ENCODE measurements at regions not wholly inside any gene's neighbourhood (a gene's known extent, or its start where the extent isn't known, plus 50 kb on each side); places are given as distances from the start of the nearest gene placed in this dataset.
A peak's percentile ranks its signal among the peaks of the same experiment; 100 is the strongest.

GRCh38 chr1:115222616-115223402 lies 115.2 kb downstream of the NGF start:
- Histone ChIP-seq H2AFZ (replicated peaks; ENCODE audit: low read length, poor library complexity) (no peak overlapping the region), H2AK5ac (ENCODE audit: low read depth, low read length) (no peak overlapping the region), H3K9ac (ENCODE audit: low read depth, low read length) (no peak overlapping the region), H4K91ac (ENCODE audit: insufficient read depth, low read depth, low read length) (peak overlapping the region; percentile 35; the same call in 1 of the 2 replicates), H3K4ac (ENCODE audit: low read depth, low read length) (no peak overlapping the region), H3K9me1 (ENCODE audit: insufficient read depth, low read length) (peaks cover 7% of the 10 kb centered on the region), H3K4me2 (ENCODE audit: low read depth, low read length) (no peak overlapping the region), H3K18ac (ENCODE audit: low read depth, low read length) (no peak overlapping the region), H4K20me1 (ENCODE audit: insufficient read depth, low read length) (no peaks in the 10 kb centered on the region), H3K14ac (replicated peaks; ENCODE audit: low read depth, low read length) (no peak overlapping the region), H2BK120ac (ENCODE audit: low read depth, low read length) (peak overlapping the region; percentile 21; the same call in 1 of the 2 replicates), H3K56ac (ENCODE audit: extremely low read depth, insufficient read depth, low read length) (no peak overlapping the region), H3K27ac (ENCODE audit: insufficient read depth, low read length) (no peak overlapping the region), H2BK5ac (ENCODE audit: low read depth, low read length, poor library complexity, severe bottlenecking) (no peak overlapping the region), H3K36me3 (ENCODE audit: control insufficient read depth, insufficient read depth, low read length) (no peaks in the 10 kb centered on the region), H3K27me3 (ENCODE audit: control insufficient read depth, insufficient read depth, low read length) (no peaks in the 10 kb centered on the region), H4K8ac (ENCODE audit: low read depth in 2 of 2, low read length in 2 of 2) (no peak overlapping the region), H2AK9ac (replicated peaks; ENCODE audit: low read depth, low read length, poor library complexity) (no peak overlapping the region), H3K4me3 (ENCODE audit: insufficient read depth, low read depth, low read length) (no peak overlapping the region), H2BK15ac (ENCODE audit: low read depth, low read length) (0 out of 3 replicates have a peak overlapping the region, but pooled peaks have one; percentile 27), H3K23ac (ENCODE audit: low read depth, low read length) (no peak overlapping the region), H3K79me1 (ENCODE audit: low read depth in 1 of 2, low read length in 2 of 2) (no peaks in the 10 kb centered on the region), H4K5ac (ENCODE audit: low read depth, low read length) (no peak overlapping the region), H2BK20ac (ENCODE audit: low read depth, low read length) (0 out of 2 replicates have a peak overlapping the region, but pooled peaks have one; percentile 20), H3K9me3 (ENCODE audit: control insufficient read depth, insufficient read depth, low read length) (no peaks in the 10 kb centered on the region), H3K4me1 (ENCODE audit: control insufficient read depth, insufficient read depth, low read length) (peaks cover 8% of the 10 kb centered on the region)
- no peak for TF ChIP-seq SMC3 (IDR thresholded peaks at IDR 0.05; ENCODE audit: low read depth, low read length)
- no peak for TF ChIP-seq NFE2L2 (IDR thresholded peaks at IDR 0.05; ENCODE audit: low read depth, low read length)
- no peak for TF ChIP-seq BHLHE40 (IDR thresholded peaks at IDR 0.05; ENCODE audit: low read depth, low read length)
- TF ChIP-seq CEBPB (IDR thresholded peaks at IDR 0.05; ENCODE audit: low read depth, low read length) = no peak
- no peak for TF ChIP-seq MXI1 (IDR thresholded peaks at IDR 0.05; ENCODE audit: borderline replicate concordance, low read depth, low read length)
- no peak for TF ChIP-seq POLR2A (IDR thresholded peaks at IDR 0.05; ENCODE audit: low read depth, low read length)
- no peak for TF ChIP-seq CTCF (conservative IDR thresholded peaks at IDR 0.05; ENCODE audit: low read depth, low read length)
- TF ChIP-seq CHD1 (IDR thresholded peaks at IDR 0.05; ENCODE audit: low read depth, low read length) = no peak
- TF ChIP-seq RFX5 (IDR thresholded peaks at IDR 0.05; ENCODE audit: low read depth, low read length) = no peak
- no peak for TF ChIP-seq USF2 (IDR thresholded peaks at IDR 0.05; ENCODE audit: low read depth, low read length)
- no peak for TF ChIP-seq MAFK (IDR thresholded peaks at IDR 0.05; ENCODE audit: low read depth, low read length)
- TF ChIP-seq FOS (IDR thresholded peaks at IDR 0.05; ENCODE audit: low read depth, low read length) = no peak
- TF ChIP-seq MAZ (IDR thresholded peaks at IDR 0.05; ENCODE audit: borderline replicate concordance, low read depth, low read length) = no peak
- no peak for TF ChIP-seq ELK1 (IDR thresholded peaks at IDR 0.05; ENCODE audit: borderline replicate concordance, low read depth, low read length)
- TF ChIP-seq RAD21 (IDR thresholded peaks at IDR 0.05; ENCODE audit: low read length) = no peak
- no peak for TF ChIP-seq RCOR1 (IDR thresholded peaks at IDR 0.05; ENCODE audit: insufficient replicate concordance, low read length)
- ChIA-PET POLR2A (ENCODE audit: unreplicated experiment) (no interaction called here), CTCF (no interaction called here)
- whole genome bisulfite sequencing, 2 experiments (ENCODE audit: extremely low coverage in 2 of 2, insufficient read length in 1 of 2) = no CpG with 5 or more reads among the region's 3 CpGs
- no TSS peak for BruUV-seq (replicated peaks)
- intact Hi-C loops (cut with micrococcal nuclease) (no loop called here), dilution Hi-C loops (cut with HindIII; ENCODE audit: low sequenced_read_pairs, unreplicated experiment) (no loop called here), in situ Hi-C loops (cut with MboI; ENCODE audit: low sequenced_read_pairs) (no loop called here)
- DNase-seq = no peak
- no peak for ATAC-seq (ENCODE audit: low read depth)
